GM18907 (cell line): ENCODE measurements at regions not wholly inside any gene's neighbourhood (a gene's known extent, or its start where the extent isn't known, plus 50 kb on each side); places are given as distances from the start of the nearest gene placed in this dataset.

Experiments
- ATAC-seq: cut with Tn5 transposase; IDR thresholded peaks from one replicate; pipeline ENCODE4 v1.9.1; 2021; ENCODE audit warnings: mild to moderate bottlenecking, moderate library complexity; ENCODE audit not compliant: unreplicated experiment

DNA sequence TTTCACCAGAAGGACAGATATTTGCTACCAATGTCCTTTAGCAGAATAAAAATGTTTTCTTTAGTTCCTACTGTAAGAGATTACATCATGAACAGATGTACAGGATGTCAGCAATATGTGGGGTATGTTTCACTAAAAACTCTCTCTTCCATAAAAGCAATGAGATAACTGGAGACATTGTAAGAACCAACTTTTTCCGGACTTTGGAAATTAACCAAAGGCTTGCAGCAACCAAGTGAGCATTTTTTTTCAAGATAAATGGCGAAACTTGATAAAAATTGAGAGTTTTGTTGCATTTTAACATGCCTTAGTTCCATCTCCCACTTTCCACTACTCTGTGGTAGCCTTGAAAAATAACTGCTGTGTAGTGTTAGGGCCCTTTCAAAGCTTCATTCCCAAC is 429.8 kb upstream of the CDH2 start:
- ATAC-seq, result no peak

DNA sequence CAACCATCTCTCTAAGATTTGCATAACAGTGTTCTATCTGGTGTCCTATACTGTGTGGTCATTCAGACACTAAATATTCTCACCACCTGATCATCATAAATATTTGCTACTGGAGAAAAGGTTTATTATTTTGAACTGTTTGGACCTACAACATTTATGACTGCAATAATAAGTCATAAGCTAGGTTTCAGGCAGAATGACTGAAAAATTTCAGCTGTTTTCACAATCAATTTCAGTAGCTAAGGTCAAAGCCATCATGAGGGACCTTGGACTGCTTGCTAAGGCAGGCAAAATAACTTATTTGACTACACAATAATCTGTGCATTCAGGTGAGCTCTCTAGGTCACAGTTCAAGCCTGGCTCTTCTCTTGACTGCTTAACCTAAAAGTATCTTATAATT is 425.5 kb upstream of the CDH2 start:
- ATAC-seq, result no peak

DNA sequence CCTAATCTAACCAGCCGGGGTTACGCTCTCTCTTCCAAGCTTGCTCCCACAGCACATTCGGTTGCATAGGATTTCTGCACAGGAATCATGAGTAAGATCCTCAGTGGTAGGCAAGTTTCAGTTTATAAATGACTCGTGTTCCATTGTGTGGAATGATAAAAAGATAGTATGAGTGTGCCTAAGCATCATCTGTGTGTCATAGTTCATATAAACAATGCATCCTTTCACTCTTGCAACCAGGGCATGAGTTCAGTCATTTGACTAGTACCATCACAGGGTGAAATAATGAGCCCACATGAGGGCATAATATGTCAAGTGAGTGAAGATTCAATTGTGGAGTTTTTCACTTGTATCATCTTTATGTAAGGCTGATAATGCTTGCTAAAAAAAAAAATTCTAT is 417.1 kb upstream of the CDH2 start:
- ATAC-seq, result no peak

DNA sequence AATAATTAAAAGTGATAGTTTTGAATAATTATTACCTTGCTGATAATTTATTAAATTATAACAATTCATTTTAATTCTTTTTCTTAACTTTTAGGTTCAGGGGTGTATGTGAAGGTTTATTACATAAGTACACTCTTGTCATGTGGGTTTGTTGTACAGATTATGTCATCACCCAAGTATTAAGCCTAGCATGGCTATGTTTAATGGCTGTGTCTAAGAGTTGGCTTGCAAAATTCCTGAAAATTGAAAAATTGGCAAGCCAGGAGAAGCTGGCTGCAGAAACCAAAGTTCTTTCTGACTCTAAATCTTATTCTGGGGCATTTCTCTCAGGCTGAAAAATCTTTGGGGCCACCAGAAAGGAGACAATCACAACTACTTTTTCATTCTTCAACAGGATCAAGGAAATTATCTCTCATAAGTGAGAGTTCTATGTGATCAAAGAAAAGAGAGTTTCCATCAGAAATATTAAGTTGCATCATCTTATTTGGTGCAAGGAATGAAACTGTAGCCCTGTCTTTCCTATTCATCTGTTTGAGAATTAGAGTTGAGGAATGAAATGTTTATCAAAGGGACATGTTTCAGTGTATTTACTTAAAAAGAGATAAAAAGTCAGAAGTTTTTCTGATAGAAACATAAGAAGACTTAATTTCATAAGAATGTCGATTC is 412.1 kb upstream of the CDH2 start:
- no peak for ATAC-seq

DNA sequence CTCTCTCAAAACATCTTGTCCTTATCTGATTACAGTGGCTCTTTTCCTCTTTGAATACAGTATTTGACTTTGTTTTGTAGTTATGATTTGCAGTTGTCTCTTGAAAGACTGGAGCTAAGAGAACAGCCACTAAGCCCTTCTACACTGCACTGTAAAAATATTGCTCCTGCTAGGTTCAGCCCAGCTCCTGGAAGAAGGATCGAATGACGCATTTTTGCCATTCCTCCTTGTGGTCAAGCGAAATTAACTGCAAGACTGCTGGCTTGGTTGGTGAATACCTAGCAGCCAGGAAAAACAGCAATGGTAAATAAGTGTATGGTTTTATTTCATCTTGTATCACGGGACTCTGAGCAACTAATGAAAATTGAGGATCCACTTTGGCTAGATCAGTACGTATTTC is 407.8 kb upstream of the CDH2 start:
- ATAC-seq, result no peak

DNA sequence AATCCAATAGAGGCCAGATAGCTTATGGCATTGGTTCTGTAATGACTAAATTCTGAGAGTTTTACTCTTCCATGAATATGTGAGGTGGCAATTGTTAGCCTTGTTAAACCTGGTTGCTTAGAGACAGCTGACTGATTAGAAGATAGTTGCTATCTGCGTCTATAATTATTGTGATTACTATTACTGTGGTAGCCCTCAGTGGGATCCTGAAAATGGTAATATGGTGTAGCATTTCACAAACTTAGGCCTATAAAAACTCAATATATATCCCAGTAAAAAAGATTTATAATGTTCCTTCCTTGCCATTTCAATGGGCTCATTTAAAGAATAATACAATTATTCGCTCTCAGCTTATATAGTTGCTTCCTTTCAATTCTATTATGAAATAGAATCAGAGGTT is 405.8 kb upstream of the CDH2 start:
- no peak for ATAC-seq

DNA sequence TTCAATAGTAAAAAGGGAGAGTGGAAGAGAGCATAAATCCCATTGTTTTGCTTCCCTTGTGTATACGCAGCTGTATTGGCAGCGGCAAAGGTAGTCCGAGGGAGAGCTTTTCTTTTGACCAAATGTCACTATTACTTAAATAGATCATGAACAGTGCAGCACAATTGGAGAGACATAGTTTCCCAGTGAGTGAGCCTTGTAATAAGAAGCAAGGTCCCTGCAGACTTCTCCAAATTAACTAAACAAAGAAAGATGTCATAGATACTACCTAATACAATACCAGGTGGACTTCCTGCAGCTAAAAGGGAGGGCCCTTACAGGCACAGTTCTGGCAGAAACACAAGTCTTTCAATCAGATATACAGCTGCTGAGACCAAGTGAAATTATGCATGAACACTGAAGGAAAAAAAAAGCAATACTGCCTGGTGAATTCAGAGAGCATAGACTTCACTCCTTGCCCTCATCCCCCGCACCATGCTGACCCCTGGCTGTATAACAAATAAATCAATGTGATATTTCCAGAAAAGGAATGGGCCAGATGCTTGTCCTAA is 404.7 kb upstream of the CDH2 start:
- no peak for ATAC-seq

DNA sequence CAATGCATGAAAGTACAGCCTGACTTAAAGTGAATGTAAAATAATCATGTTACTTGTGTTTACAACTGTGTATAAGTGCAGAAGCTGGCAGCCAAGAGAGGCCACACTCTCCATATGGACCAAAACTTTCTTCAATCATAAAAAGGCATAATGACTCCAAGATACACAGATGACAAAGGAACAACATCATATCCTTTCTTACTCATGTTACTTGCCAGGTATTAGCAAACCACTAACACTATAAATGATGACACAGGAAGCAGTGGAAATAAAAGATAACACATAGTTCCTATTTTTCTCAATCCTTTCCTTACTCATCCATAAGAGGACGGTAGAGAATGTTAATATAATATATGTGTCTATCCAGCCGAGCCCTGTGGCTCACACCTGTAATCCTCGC is 400.0 kb upstream of the CDH2 start:
- no peak for ATAC-seq

DNA sequence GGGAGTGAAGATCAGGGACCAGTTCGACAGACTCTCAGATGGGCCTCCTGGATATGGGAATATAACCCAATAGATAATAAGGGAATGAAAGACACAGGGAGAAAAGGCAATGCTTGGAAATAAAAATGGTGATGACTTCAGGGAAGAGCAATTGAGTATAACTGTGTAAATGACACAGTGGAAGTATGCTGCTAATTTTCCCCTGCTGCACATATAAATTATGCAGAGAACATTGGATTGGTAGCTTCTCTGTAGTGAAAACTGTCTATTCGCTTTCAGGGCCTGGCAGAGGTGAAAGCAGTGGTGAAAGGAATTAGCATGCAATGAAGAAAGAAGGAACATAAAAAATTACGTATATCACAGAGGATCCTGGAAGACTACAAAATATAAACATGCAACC is 398.2 kb upstream of the CDH2 start:
- no peak for ATAC-seq

DNA sequence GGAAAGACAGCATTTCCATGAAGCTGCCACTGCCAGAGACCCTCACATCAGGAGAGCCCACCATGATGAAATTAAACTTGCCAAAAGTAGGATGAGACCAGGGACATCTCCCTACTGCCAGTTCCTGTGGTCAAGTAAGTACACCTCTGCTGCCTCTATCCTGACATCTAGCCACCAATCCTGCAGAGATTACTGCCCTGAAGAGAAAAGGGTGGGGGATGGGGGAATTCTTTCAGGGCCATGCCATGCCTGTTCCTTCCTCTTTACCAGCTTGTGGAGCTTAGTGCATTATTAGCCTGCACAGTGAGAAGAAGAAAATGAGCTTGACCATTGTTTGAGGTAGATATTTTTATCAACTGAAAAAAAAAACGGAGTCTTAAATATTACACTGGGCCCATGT is 397.2 kb upstream of the CDH2 start:
- no peak for ATAC-seq

DNA sequence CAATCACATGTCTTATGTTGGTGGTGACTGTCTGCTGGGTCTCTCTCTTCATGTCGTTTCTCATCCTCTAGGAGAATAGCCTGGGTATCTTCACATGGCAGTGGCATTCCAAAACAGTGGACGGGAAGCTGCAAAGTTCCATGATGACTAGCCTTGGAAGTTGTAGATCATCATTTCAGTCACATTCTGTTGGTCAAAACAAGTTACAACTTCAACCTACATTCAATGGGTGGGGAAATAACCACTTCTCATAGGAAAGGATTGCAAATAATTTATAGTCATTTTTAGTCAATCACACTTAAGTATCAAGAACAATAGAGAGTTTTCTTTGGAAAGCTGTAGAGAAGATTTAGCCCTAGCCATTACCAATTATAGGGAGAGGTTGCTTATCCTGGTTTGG is 395.0 kb upstream of the CDH2 start:
- ATAC-seq, result no peak

DNA sequence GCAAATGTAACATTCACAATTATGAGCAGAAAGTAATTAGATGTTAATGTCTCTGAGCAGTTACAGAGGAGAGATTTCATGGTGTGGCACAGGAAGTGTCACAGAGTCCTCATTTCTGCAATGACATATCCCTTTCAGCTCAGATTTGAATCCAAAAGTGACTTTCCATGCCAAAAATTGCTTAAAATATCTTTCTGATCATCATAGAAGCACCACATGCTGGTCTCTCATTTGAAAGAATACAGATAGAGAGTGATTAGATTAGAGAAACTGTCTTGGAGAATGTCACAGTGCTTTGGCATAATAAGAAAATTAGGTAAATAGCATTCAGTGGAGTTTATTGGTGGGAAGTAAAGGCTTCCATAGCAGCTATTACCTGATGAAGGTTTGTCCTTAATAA is 383.4 kb upstream of the CDH2 start:
- ATAC-seq, result no peak

DNA sequence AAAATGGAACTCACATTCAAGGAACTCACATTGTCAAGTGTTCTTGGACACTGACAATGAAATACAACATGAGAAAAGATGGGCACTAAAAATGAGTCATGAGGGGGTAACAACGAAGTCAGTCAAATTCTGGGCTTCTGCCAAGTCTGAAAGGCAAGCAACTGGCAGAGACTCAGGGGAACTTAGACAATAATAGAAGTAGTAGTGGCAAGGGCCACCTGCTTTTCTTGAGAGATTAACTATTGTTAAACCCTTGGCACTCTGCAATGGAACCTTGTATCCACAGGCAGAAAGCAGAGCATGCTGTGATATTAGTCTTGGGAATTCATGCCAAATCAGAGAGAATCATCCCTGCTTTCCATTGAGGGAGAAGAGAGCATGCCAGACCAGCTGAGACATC is 382.6 kb upstream of the CDH2 start:
- no peak for ATAC-seq

DNA sequence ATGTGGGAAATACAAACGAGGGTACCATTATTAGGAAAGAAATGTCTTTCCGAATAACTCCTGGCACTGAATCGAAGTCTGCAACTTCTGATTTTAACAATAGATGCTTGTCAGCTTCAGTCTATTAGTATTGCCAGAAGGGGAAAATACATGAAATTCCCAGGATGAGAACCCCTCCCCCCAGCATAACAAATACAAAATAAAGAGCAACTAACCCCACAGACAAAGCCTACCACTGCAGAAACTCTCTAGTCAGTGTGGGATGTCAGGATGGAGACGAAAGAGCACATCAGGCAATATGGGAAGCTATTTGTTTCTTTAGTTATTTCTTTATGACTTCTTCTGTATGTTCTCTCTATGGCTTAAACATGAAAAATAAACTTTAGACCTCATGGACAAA is 365.0 kb upstream of the CDH2 start:
- no peak for ATAC-seq

DNA sequence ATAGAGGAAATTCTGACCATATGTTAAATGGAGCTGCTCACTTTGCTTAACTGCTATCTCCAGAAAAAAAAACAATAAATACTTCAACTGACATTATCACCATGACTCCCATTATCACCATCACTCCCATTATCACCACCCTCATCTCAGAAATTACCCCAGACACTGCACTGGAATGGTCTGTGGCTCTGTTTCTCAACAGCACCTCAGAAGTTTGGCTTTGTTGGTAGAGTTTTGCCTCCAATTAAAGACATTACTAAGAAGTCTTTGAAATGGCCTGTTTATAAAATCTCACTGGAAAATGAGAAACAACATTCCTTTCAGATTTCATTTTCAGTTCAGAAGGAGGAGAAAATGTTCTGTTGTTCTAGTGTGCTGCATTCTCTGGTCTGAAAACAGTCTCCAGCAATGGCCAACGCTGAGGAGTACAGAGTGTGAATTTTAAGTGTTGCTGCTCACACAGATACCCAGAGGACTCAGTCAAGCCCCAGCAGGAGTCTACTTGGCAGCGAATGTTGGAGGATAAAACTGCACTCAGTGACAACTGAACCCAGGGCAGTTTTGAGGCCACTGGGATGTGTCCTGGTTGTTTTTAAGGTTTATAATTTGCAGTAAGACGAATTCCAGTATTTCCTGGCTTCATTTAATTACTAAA is 364.5 kb upstream of the CDH2 start:
- ATAC-seq, result no peak

DNA sequence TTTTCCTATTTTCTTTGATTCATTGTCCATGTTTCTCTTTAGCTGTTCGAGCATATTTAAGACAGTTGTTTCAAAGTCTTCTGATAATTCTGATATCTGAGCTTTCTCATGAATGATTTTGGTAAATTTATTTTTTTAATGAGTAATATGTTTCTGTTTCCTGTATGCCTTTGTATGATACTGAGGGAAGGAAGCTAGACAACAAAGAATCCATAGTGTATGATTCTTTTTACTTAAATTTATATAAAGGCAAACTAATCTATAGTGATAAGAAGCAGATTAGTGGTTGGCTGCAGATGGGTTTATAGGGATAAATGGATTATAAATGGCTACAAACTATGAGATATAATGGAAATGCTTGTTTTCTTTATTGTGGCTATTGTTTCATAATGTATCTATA is 352.7 kb upstream of the CDH2 start:
- ATAC-seq, result no peak

DNA sequence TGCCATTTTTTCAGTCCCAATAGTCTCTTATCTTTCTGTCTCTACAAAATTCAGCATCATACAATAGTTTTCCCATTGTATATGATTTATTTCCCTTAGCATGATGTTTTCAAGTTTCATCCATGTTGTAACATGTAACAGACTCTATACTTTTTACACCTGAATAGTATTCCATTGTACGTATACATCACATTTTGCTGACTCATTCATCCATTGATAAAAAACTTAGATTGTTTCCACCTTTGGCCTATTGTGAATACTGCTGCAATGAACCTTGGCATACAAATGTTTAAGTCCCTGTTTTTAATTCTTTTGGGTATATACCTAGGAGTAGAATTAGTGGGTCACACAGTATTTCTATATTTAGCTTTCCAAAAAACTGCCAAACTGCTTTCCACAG is 349.3 kb upstream of the CDH2 start:
- ATAC-seq, result no peak

DNA sequence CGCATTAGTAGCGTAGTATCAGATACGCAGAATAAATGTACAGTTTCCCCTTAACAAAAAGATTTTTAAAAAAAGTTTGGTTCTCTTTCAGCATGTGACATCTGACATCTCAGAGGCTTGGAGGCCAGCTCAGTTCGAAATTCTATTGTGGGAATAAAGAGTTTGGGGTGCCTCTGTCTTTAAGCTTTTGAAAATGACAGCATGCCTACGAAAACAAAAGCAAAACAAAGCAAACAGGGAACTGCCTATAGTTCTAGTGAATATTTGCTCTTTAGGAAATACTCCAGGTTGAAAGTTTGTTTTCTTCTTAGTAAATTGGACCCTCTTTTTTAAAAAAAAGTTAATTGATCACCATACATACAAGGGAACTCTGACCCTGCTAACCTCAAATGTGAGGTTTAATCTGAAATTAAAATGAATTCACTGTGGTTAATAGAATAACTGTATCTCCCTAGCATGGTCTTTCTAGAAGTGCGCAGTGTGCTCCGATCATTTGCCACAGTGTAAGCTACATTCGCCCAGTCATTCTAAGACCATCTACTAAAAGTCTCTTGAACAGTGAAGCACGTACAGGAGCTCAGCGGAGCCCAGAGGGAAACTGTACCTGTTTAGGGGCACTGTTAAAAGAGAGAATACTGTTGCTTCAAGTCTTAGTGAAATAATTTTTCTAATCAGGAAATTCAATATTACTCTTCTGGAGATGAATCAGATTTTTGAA is 347.0 kb upstream of the CDH2 start:
- ATAC-seq, result no peak

DNA sequence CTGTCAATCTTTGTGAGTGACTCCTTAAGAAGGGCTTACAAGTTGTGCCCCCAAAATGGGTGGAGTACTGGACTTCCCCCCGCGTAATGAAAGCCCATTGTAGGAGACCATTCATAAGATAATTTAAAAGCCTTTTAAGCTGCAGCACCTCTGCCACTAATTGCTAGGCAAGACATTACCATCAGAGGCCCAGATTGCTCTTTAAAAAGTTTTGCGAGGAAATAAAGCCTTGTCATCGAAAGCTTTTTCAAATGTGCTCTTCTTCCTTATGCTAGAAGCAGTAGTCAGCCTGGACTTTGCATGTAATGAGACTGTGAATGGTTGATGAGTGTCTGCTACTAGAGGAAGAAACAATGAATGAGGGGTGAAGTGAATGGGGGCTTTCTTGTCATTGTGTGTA is 345.3 kb upstream of the CDH2 start:
- ATAC-seq, result no peak

DNA sequence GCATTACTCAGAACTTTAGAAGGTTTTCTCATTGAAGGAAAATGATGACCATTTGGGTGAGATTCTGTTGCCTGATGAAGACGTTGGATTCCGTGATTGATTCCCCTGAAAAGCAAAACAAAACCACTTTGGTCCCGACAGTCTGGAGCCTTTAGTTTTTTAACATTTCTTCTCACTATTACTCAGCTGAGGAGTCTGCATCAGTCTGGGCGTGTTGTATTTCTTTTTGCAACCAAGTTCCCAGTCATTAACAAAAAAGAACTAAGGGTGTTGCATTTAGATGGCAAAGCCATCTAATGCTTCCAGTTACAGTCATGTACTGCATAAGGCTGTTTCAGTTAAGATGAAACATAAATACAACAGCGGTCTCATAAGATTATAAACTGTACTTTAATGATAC is 343.1 kb upstream of the CDH2 start:
- ATAC-seq, result no peak

DNA sequence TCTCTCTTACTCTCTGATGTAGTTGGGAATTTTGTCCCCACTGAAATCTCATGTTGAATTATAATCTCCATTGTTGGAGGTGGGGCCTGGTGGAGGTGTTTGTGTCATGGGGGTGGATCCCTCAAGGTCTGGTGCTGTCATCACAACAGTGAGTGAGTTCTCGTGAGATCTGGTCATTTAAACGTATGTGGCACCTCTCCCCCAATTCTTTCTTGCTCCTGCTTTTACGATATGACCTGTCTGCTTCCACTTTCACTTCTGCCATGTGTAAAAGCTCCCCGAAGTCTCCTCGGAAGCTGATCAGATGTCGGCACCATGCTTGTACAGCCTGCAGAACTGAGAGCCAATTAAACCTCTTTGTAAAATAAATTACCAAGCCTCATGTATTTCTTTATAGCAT is 337.8 kb upstream of the CDH2 start:
- no peak for ATAC-seq

DNA sequence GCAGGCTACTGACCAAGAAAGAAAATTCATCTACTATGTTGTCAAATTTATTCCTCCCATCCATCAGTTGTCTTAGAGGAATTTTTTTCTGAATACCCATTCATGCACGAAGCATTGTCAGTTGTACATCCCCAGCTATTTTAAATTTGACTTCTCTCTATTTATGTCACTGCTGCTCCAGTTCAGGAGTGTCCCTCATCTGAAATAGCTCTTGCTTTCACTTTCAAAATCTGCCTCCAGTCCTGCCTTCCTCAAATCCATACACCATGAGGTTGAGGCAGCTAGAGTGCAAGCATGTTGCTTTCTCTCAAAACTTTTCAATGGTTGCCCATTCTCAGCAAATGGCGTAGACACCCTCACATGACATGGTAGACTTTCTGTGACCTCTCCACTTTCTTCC is 335.4 kb upstream of the CDH2 start:
- ATAC-seq, result no peak
